Kidney (tissue), 13 donors: ENCODE measurements at regions not wholly inside any gene's neighbourhood (a gene's known extent, or its start where the extent isn't known, plus 50 kb on each side); places are given as distances from the start of the nearest gene placed in this dataset.

Source experiments
- DNase-seq, 5 donors: peaks; one replicate each; pipeline ENCODE4 v3.0.0-alpha.2; 2013 to 2020
- FAIRE-seq: peaks from 2 replicates; lab custom pipeline; 2012; peaks lifted over from hg19 to GRCh38; lab: Jason Lieb, UNC
- H3K27ac ChIP-seq, 2 donors: one replicate each; pipeline ENCODE4 v1.7.0; 2013; ENCODE audit warnings: low read depth in 2 of 2, low read length in 2 of 2, inconsistent platforms in 1 of 2
- H3K27me3 ChIP-seq: one replicate; pipeline ENCODE4 v1.7.1; 2013; ENCODE audit warnings: low read length, inconsistent platforms; ENCODE audit not compliant: control insufficient read depth, insufficient read depth
- H3K36me3 ChIP-seq, 3 donors: one replicate each; pipeline versions ENCODE4 v1.7.0 to v1.7.1; 2013; ENCODE audit warnings: low read length in 3 of 3, control low read depth in 1 of 3, inconsistent platforms in 1 of 3; ENCODE audit not compliant: insufficient read depth in 3 of 3, control insufficient read depth in 2 of 3
- H3K4me1 ChIP-seq, 3 donors: one replicate each; pipeline versions ENCODE4 v1.7.0 to v1.7.1; 2013; ENCODE audit warnings: low read length in 3 of 3, inconsistent platforms in 1 of 3, low read depth in 1 of 3; ENCODE audit not compliant: control insufficient read depth in 2 of 3, insufficient read depth in 2 of 3
- H3K4me3 ChIP-seq, 3 donors: one replicate each; pipeline versions ENCODE4 v1.7.0 to v1.8.1; 2013; ENCODE audit warnings: low read length in 3 of 3, control low read depth in 1 of 3, inconsistent platforms in 1 of 3
- H3K9ac ChIP-seq, 3 donors: one replicate each; pipeline versions ENCODE4 v1.7.0 to v1.7.1; 2013; ENCODE audit warnings: low read length in 3 of 3, control low read depth in 1 of 3, inconsistent platforms in 1 of 3
- H3K9me3 ChIP-seq, 3 donors: one replicate each; pipeline versions ENCODE4 v1.7.0 to v1.7.1; 2013; ENCODE audit warnings: low read length in 3 of 3, control low read depth in 1 of 3, inconsistent platforms in 1 of 3; ENCODE audit not compliant: control insufficient read depth in 2 of 3, insufficient read depth in 1 of 3
- CTCF ChIP-seq: IDR thresholded peaks from 3 replicates; pipeline ENCODE4 v1.5.1; 2012; ENCODE audit warnings: mild to moderate bottlenecking, moderate library complexity, borderline replicate concordance; ENCODE audit not compliant: insufficient read depth; ENCODE audit errors: extremely low read depth
- intact Hi-C: fragments of 100-400 bp; cut with DNase I; formaldehyde crosslinking; loops from one replicate; pipeline ENCODE4 v1.11.1; 2022
- donor health status: control.
- donor health status: control.
- donor health status: control.
- donor health status: control.
- donor health status: control.
- donor health status: DM: yes; HTN: yes; CAD: no.
- donor health status: Normal renal cell carcinoma (clear cell type).

- no peaks in the 10 kb centered on the region for H3K27me3 ChIP-seq
- DNase-seq = no peak
- no peak overlapping the region for H3K4me3 ChIP-seq
- H3K36me3 ChIP-seq = no peaks in the 10 kb centered on the region
- FAIRE-seq = no peak
- H3K9me3 ChIP-seq = no peaks in the 10 kb centered on the region
- no peak overlapping the region for H3K9ac ChIP-seq
- no peak overlapping the region for H3K27ac ChIP-seq
- intact Hi-C loops = no loop called here
- H3K4me1 ChIP-seq = no peaks in the 10 kb centered on the region
- TF ChIP-seq CTCF = no peak
Observed at GRCh38 chr2:182499706-182500470, 73.1 kb upstream of the PDE1A start.

GRCh38 chr2:182503886-182504285 is 77.0 kb upstream of the PDE1A start:
- no peak for TF ChIP-seq CTCF
- Histone ChIP-seq H3K27ac (no peak overlapping the region), H3K4me1 (no peaks in the 10 kb centered on the region), H3K36me3 (no peaks in the 10 kb centered on the region), H3K9me3 (no peaks in the 10 kb centered on the region), H3K4me3 (no peak overlapping the region), H3K27me3 (no peaks in the 10 kb centered on the region), H3K9ac (no peak overlapping the region)
- FAIRE-seq (no peak), DNase-seq (no peak)
- intact Hi-C loops = no loop called here

GRCh38 chr2:182504903-182505302 is 78.1 kb upstream of the PDE1A start:
- FAIRE-seq = no peak
- no peak overlapping the region for H3K27ac ChIP-seq
- H3K4me3 ChIP-seq = no peak overlapping the region
- H3K9ac ChIP-seq = no peak overlapping the region
- no peaks in the 10 kb centered on the region for H3K9me3 ChIP-seq
- H3K4me1 ChIP-seq = no peaks in the 10 kb centered on the region
- intact Hi-C loops = no loop called here
- no peaks in the 10 kb centered on the region for H3K27me3 ChIP-seq
- no peak for TF ChIP-seq CTCF
- no peak for DNase-seq
- no peaks in the 10 kb centered on the region for H3K36me3 ChIP-seq
